GM19395 (cell line): ENCODE measurements at regions not wholly inside any gene's neighbourhood (a gene's known extent, or its start where the extent isn't known, plus 50 kb on each side); places are given as distances from the start of the nearest gene placed in this dataset.

Source experiments
- ATAC-seq: cut with Tn5 transposase; IDR thresholded peaks from one replicate; pipeline ENCODE4 v1.9.1; 2021; ENCODE audit warnings: mild to moderate bottlenecking, moderate library complexity; ENCODE audit not compliant: unreplicated experiment

- ATAC-seq: no peak
Observed at GRCh38 chr2:236688563-236689392, 119.2 kb downstream of the ACKR3 start.

GRCh38 chr2:236689393-236689700 lies 119.7 kb downstream of the ACKR3 start:
- ATAC-seq: no peak

GRCh38 chr2:236689981-236690380 lies 120.4 kb downstream of the ACKR3 start:
- ATAC-seq: no peak

GRCh38 chr2:236690726-236691125 lies 121.1 kb downstream of the ACKR3 start:
- ATAC-seq: no peak

- ATAC-seq: no peak
Observed at GRCh38 chr2:236691799-236692167, 122.2 kb downstream of the ACKR3 start.

GRCh38 chr2:236692937-236693336 lies 123.3 kb downstream of the ACKR3 start:
- no peak for ATAC-seq

GRCh38 chr2:236693531-236693930 lies 123.9 kb downstream of the ACKR3 start:
- no peak for ATAC-seq

- ATAC-seq: no peak
Observed at GRCh38 chr2:236694146-236694888, 124.7 kb downstream of the ACKR3 start.

GRCh38 chr2:236696834-236697233 lies 127.2 kb downstream of the ACKR3 start:
- ATAC-seq: no peak

- ATAC-seq: no peak
Observed at GRCh38 chr2:236698016-236698627, 128.5 kb downstream of the ACKR3 start.

GRCh38 chr2:236700703-236701102 lies 131.1 kb downstream of the ACKR3 start:
- no peak for ATAC-seq

GRCh38 chr2:236702657-236703372 lies 133.2 kb downstream of the ACKR3 start:
- no peak for ATAC-seq

GRCh38 chr2:236703373-236703709 lies 133.7 kb downstream of the ACKR3 start:
- ATAC-seq: no peak

- no peak for ATAC-seq
Observed at GRCh38 chr2:236703906-236704305, 134.3 kb downstream of the ACKR3 start.

GRCh38 chr2:236704887-236705286 lies 135.3 kb downstream of the ACKR3 start:
- ATAC-seq: no peak

- ATAC-seq: no peak
Observed at GRCh38 chr2:236705295-236706105, 135.9 kb downstream of the ACKR3 start.

- no peak for ATAC-seq
Observed at GRCh38 chr2:236706288-236706687, 136.7 kb downstream of the ACKR3 start.

GRCh38 chr2:236706803-236707202 lies 137.2 kb downstream of the ACKR3 start:
- no peak for ATAC-seq

- no peak for ATAC-seq
Observed at GRCh38 chr2:236711440-236711839, 141.8 kb downstream of the ACKR3 start.

GRCh38 chr2:236712304-236712703 lies 142.7 kb downstream of the ACKR3 start:
- no peak for ATAC-seq
